ENCODE measurements at regions not wholly inside any gene's neighbourhood (a gene's known extent, or its start where the extent isn't known, plus 50 kb on each side); places are given as distances from the start of the nearest gene placed in this dataset.

- no peaks in the 10 kb centered on the region for H3K9me3 ChIP-seq (ENCODE audit: low read length)
- H3K9me2 ChIP-seq (ENCODE audit: insufficient read depth, low read length) = no peaks in the 10 kb centered on the region
- H2AFZ ChIP-seq (ENCODE audit: low read depth, low read length) = no peak overlapping the region
- no peak overlapping the region for H3K4me3 ChIP-seq (ENCODE audit: low read length)
- no peaks in the 10 kb centered on the region for H3K36me3 ChIP-seq (ENCODE audit: insufficient read depth, low read length)
- no peaks in the 10 kb centered on the region for H3K79me2 ChIP-seq (replicated peaks; ENCODE audit: insufficient read depth, low read length)
- no peak overlapping the region for H3K27ac ChIP-seq (ENCODE audit: low read length)
- H3F3A ChIP-seq (ENCODE audit: insufficient read depth, low read length, poor library complexity, severe bottlenecking) = no peaks in the 10 kb centered on the region
- TF ChIP-seq EP300 (conservative IDR thresholded peaks at IDR 0.05; ENCODE audit: poor library complexity, severe bottlenecking) (no peak), EZH2 (IDR thresholded peaks at IDR 0.05; ENCODE audit: borderline replicate concordance, insufficient read depth, low read length, poor library complexity, severe bottlenecking) (no peak), SMC3 (conservative IDR thresholded peaks at IDR 0.05; ENCODE audit: poor library complexity) (no peak), REST (IDR thresholded peaks at IDR 0.05; ENCODE audit: borderline replicate concordance) (no peak), MXI1 (conservative IDR thresholded peaks at IDR 0.05; ENCODE audit: poor library complexity, severe bottlenecking) (no peak), TAF1 (IDR thresholded peaks at IDR 0.05; ENCODE audit: low read depth) (no peak), RAD21 (conservative IDR thresholded peaks at IDR 0.05) (no peak), POLR2AphosphoS5 (IDR thresholded peaks at IDR 0.05) (no peak)
- TF ChIP-seq, protein P1, sequence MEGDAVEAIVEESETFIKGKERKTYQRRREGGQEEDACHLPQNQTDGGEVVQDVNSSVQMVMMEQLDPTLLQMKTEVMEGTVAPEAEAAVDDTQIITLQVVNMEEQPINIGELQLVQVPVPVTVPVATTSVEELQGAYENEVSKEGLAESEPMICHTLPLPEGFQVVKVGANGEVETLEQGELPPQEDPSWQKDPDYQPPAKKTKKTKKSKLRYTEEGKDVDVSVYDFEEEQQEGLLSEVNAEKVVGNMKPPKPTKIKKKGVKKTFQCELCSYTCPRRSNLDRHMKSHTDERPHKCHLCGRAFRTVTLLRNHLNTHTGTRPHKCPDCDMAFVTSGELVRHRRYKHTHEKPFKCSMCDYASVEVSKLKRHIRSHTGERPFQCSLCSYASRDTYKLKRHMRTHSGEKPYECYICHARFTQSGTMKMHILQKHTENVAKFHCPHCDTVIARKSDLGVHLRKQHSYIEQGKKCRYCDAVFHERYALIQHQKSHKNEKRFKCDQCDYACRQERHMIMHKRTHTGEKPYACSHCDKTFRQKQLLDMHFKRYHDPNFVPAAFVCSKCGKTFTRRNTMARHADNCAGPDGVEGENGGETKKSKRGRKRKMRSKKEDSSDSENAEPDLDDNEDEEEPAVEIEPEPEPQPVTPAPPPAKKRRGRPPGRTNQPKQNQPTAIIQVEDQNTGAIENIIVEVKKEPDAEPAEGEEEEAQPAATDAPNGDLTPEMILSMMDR (IDR thresholded peaks at IDR 0.05; ENCODE audit: poor library complexity, severe bottlenecking) = no peak
- H3K4me2 ChIP-seq (ENCODE audit: low read length) = no peak overlapping the region
- no peaks in the 10 kb centered on the region for H4K20me1 ChIP-seq (ENCODE audit: insufficient read depth)
- H3K27me3 ChIP-seq (ENCODE audit: insufficient read depth, low read depth, low read length) = no peaks in the 10 kb centered on the region
- no peak overlapping the region for H3K9ac ChIP-seq (ENCODE audit: low read length)
Measured at GRCh38 chr6:21371676-21372171, 221.8 kb upstream of the SOX4 start.

DNA sequence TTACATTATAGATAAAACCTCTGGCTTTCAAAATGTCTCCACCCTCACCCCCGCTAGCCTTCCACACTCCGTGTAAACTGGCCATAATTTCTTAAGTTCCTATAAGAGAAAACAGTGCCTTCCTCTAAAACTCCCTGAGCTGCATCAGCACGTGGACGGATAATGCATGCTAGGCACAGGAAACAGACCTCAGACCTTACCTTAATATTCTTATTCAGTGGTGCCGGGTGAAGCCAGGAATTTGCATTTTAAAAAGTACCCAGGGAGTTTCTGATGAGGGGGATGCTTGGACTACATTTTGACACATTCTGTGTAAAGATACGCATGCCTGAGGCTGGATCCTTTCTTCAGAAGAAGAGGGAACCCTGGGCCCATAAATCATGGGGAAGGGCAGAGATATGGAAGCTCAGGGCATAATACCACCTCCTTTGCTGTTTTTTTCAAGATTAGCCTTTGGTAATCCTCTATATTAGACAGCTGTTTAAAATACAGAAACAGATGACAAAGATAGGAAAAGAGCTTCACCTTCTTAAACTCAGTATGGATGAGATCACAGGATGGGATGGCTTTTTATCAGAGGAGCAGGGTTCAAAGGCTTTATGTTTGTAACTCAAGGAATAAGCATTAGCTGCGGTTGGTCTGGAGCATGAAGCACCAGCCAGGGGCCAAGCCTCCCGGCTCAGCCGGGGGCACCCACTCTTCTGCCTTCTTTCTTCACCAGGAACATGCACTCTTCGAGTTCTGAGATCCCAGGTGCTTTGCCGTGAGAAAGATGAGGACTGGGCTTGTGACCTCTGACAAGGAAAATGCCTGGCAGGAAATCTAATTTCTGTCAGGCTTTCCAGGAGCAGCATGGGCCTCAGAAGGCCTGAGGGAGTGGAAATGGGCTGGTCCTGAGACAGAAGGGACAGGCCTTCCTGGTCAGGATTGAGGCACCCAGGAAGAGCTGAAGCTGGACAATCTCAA, 218.1 kb upstream of the SOX4 start:
- H3K27me3 ChIP-seq (ENCODE audit: insufficient read depth, low read depth, low read length) = no peaks in the 10 kb centered on the region
- no peak overlapping the region for H3K9ac ChIP-seq (ENCODE audit: low read length)
- no peaks in the 10 kb centered on the region for H3F3A ChIP-seq (ENCODE audit: insufficient read depth, low read length, poor library complexity, severe bottlenecking)
- TF ChIP-seq, protein P1 (IDR thresholded peaks at IDR 0.05; ENCODE audit: poor library complexity, severe bottlenecking) = no peak
- TF ChIP-seq POLR2AphosphoS5 (IDR thresholded peaks at IDR 0.05) = no peak
- no peak for TF ChIP-seq TAF1 (IDR thresholded peaks at IDR 0.05; ENCODE audit: low read depth)
- no peak for TF ChIP-seq SMC3 (conservative IDR thresholded peaks at IDR 0.05; ENCODE audit: poor library complexity)
- no peak for TF ChIP-seq EP300 (conservative IDR thresholded peaks at IDR 0.05; ENCODE audit: poor library complexity, severe bottlenecking)
- TF ChIP-seq REST (IDR thresholded peaks at IDR 0.05; ENCODE audit: borderline replicate concordance) = no peak
- TF ChIP-seq RAD21 (conservative IDR thresholded peaks at IDR 0.05) = no peak
- TF ChIP-seq EZH2 (IDR thresholded peaks at IDR 0.05; ENCODE audit: borderline replicate concordance, insufficient read depth, low read length, poor library complexity, severe bottlenecking) = no peak
- TF ChIP-seq MXI1 (conservative IDR thresholded peaks at IDR 0.05; ENCODE audit: poor library complexity, severe bottlenecking) = no peak
- no peaks in the 10 kb centered on the region for H3K79me2 ChIP-seq (replicated peaks; ENCODE audit: insufficient read depth, low read length)
- no peak overlapping the region for H3K4me2 ChIP-seq (ENCODE audit: low read length)
- H3K27ac ChIP-seq (ENCODE audit: low read length) = no peak overlapping the region
- no peaks in the 10 kb centered on the region for H3K9me2 ChIP-seq (ENCODE audit: insufficient read depth, low read length)
- H3K4me3 ChIP-seq (ENCODE audit: low read length) = no peak overlapping the region
- H3K36me3 ChIP-seq (ENCODE audit: insufficient read depth, low read length) = no peaks in the 10 kb centered on the region
- H4K20me1 ChIP-seq (ENCODE audit: insufficient read depth) = no peaks in the 10 kb centered on the region
- H3K9me3 ChIP-seq (ENCODE audit: low read length) = no peaks in the 10 kb centered on the region
- H2AFZ ChIP-seq (ENCODE audit: low read depth, low read length) = no peak overlapping the region
